HEK293 (cell line): ENCODE measurements at regions not wholly inside any gene's neighbourhood (a gene's known extent, or its start where the extent isn't known, plus 50 kb on each side); places are given as distances from the start of the nearest gene placed in this dataset.

Experiments
- CTCF ChIA-PET: fragments of 350-600 bp; formaldehyde crosslinking; extraction: SDS; loops from one replicate; lab custom pipeline; 2021; ENCODE audit warnings: antibody characterized with exemption; lab: Yijun Ruan, JAX
- POLR2A ChIA-PET: fragments of 300-600 bp; formaldehyde crosslinking; extraction: SDS; loops from one replicate; lab custom pipeline; 2020; ENCODE audit warnings: antibody characterized with exemption, inconsistent platforms; lab: Yijun Ruan, JAX
- H3K27ac ChIP-seq: fragments of 200-500 bp; sonication (Bioruptor generic); 2 replicates; pipeline ENCODE4 v1.5.1; 2014; ENCODE audit warnings: low read depth, low read length, control low read depth, inconsistent platforms; ENCODE audit errors: extremely low read depth
- H3K36me3 ChIP-seq, 2 experiments: fragments of 200-500 bp in 1 of 2; sonication (Bioruptor generic) in 1 of 2; 1 replicate in 1 of 2; 2 replicates in 1 of 2; pipeline ENCODE4 v1.5.1; 2014 to 2017; ENCODE audit warnings: inconsistent platforms in 2 of 2, low read length in 2 of 2; ENCODE audit not compliant: control insufficient read depth in 2 of 2, insufficient read depth in 1 of 2
- H3K4me1 ChIP-seq: fragments of 200-500 bp; sonication (Bioruptor generic); 2 replicates; pipeline ENCODE4 v1.5.1; 2014; ENCODE audit warnings: mild to moderate bottlenecking, low read length, inconsistent platforms; ENCODE audit not compliant: control insufficient read depth, insufficient read depth
- H3K4me3 ChIP-seq: 2 replicates; pipeline ENCODE4 v1.5.1; 2011; ENCODE audit warnings: low read depth, mild to moderate bottlenecking, control low read depth, low read length, moderate library complexity
- H3K9me3 ChIP-seq: fragments of 200-500 bp; sonication (Bioruptor generic); 2 replicates; pipeline ENCODE4 v1.5.1; 2014; ENCODE audit warnings: low read depth, low read length, inconsistent platforms; ENCODE audit not compliant: control insufficient read depth, insufficient read depth
- KLF17 ChIP-seq: fragments of 450-650 bp; formaldehyde crosslinking; IDR thresholded peaks from 2 replicates; pipeline ENCODE4 v1.5.1; 2016; ENCODE audit warnings: missing biosample characterization, missing genetic modification characterization
- OVOL3 ChIP-seq: fragments of 450-650 bp; formaldehyde crosslinking; IDR thresholded peaks from 2 replicates; pipeline ENCODE4 v1.5.1; 2016; ENCODE audit warnings: missing biosample characterization, missing genetic modification characterization
- REST ChIP-seq: fragments of 450-650 bp; formaldehyde crosslinking; IDR thresholded peaks from 2 replicates; pipeline ENCODE4 v1.5.1; 2016; ENCODE audit warnings: missing biosample characterization, missing genetic modification characterization
- TCF7L2 ChIP-seq: IDR thresholded peaks from 2 replicates; pipeline ENCODE4 v1.6.1; 2011; ENCODE audit warnings: low read depth, mild to moderate bottlenecking, inconsistent platforms, low read length, moderate library complexity, borderline replicate concordance
- ZBTB1 ChIP-seq: fragments of 450-650 bp; formaldehyde crosslinking; IDR thresholded peaks from 2 replicates; pipeline ENCODE4 v1.5.1; 2016; ENCODE audit warnings: missing biosample characterization, missing genetic modification characterization
- ZBTB21 ChIP-seq: fragments of 450-650 bp; formaldehyde crosslinking; IDR thresholded peaks from 2 replicates; pipeline ENCODE4 v1.5.1; 2017; ENCODE audit warnings: missing biosample characterization, missing genetic modification characterization
- ZBTB44 ChIP-seq: fragments of 450-650 bp; IDR thresholded peaks from 2 replicates; pipeline ENCODE4 v1.5.1; 2018; ENCODE audit warnings: missing biosample characterization, mild to moderate bottlenecking, missing genetic modification characterization
- ZNF114 ChIP-seq: fragments of 450-650 bp; formaldehyde crosslinking; IDR thresholded peaks from 2 replicates; pipeline ENCODE4 v1.5.0; 2017; ENCODE audit warnings: missing biosample characterization, missing genetic modification characterization
- ZNF148 ChIP-seq: fragments of 450-650 bp; formaldehyde crosslinking; IDR thresholded peaks from 2 replicates; pipeline ENCODE4 v1.5.0; 2017; ENCODE audit warnings: missing biosample characterization, missing genetic modification characterization, borderline replicate concordance
- ZNF169 ChIP-seq: fragments of 450-650 bp; formaldehyde crosslinking; IDR thresholded peaks from 2 replicates; pipeline ENCODE4 v1.5.1; 2016; ENCODE audit warnings: missing biosample characterization, missing genetic modification characterization
- ZNF23 ChIP-seq: fragments of 450-650 bp; formaldehyde crosslinking; IDR thresholded peaks from 2 replicates; pipeline ENCODE4 v1.5.1; 2016; ENCODE audit warnings: missing biosample characterization, missing genetic modification characterization, borderline replicate concordance
- ZNF302 ChIP-seq: fragments of 450-650 bp; formaldehyde crosslinking; IDR thresholded peaks from 2 replicates; pipeline ENCODE4 v1.5.1; 2016; ENCODE audit warnings: missing biosample characterization, missing genetic modification characterization, low read depth
- ZNF391 ChIP-seq: fragments of 450-650 bp; formaldehyde crosslinking; IDR thresholded peaks from 2 replicates; pipeline ENCODE4 v1.5.1; 2016; ENCODE audit warnings: low read depth, missing biosample characterization, missing genetic modification characterization, borderline replicate concordance
- ZNF423 ChIP-seq: fragments of 450-650 bp; formaldehyde crosslinking; IDR thresholded peaks from 2 replicates; pipeline ENCODE4 v1.5.1; 2016; ENCODE audit warnings: missing biosample characterization, missing genetic modification characterization
- ZNF501 ChIP-seq: fragments of 450-650 bp; formaldehyde crosslinking; IDR thresholded peaks from 2 replicates; pipeline ENCODE4 v1.5.1; 2016; ENCODE audit warnings: missing biosample characterization, missing genetic modification characterization
- ZNF558 ChIP-seq: fragments of 450-650 bp; formaldehyde crosslinking; IDR thresholded peaks from 2 replicates; pipeline ENCODE4 v1.5.1; 2016; ENCODE audit warnings: missing biosample characterization, missing genetic modification characterization
- ZNF571 ChIP-seq: fragments of 450-650 bp; formaldehyde crosslinking; IDR thresholded peaks from 2 replicates; pipeline ENCODE4 v1.5.0; 2017; ENCODE audit warnings: missing biosample characterization, missing genetic modification characterization
- ZNF639 ChIP-seq: fragments of 450-650 bp; formaldehyde crosslinking; IDR thresholded peaks from 2 replicates; pipeline ENCODE4 v1.5.1; 2016; ENCODE audit warnings: missing biosample characterization, missing genetic modification characterization
- ZNF670 ChIP-seq: fragments of 450-650 bp; formaldehyde crosslinking; IDR thresholded peaks from 2 replicates; pipeline ENCODE4 v1.5.1; 2016; ENCODE audit warnings: missing biosample characterization, missing genetic modification characterization, low read depth
- ZNF791 ChIP-seq: fragments of 450-650 bp; formaldehyde crosslinking; IDR thresholded peaks from 2 replicates; pipeline ENCODE4 v1.5.1; 2016; ENCODE audit warnings: missing biosample characterization, missing genetic modification characterization
- ZSCAN18 ChIP-seq: fragments of 450-650 bp; formaldehyde crosslinking; IDR thresholded peaks from 2 replicates; pipeline ENCODE4 v1.5.1; 2016; ENCODE audit warnings: missing biosample characterization, missing genetic modification characterization

- H3K9me3 ChIP-seq: no peaks in the 10 kb centered on the region
- peaks cover 10% of the 10 kb centered on the region for H3K4me1 ChIP-seq
- TF ChIP-seq ZNF670 (no peak), ZBTB21 (tag by site-specific recombination) (no peak), ZNF148 (tag by site-specific recombination) (no peak), ZNF501 (tag by site-specific recombination) (no peak), ZNF302 (tag by site-specific recombination) (no peak)
- POLR2A ChIA-PET: no interaction called here
- CTCF ChIA-PET: interaction anchor here (0.6 to 0.7 kb wide), 2 partner anchors 13 to 116 kb away, joined by 3 to 5 read pairs; no protein-coding TSS in a partner anchor
- no peak overlapping the region for H3K27ac ChIP-seq
- H3K36me3 ChIP-seq: no peaks in the 10 kb centered on the region
- H3K4me3 ChIP-seq: no peak overlapping the region
These were observed 442.4 kb downstream of the MCTP2 start for GRCh38 chr15:94673801-94674200.

GRCh38 chr15:94674296-94674695 is 442.9 kb downstream of the MCTP2 start:
- TF ChIP-seq ZNF23 (tag by site-specific recombination): no peak
- TF ChIP-seq ZBTB1 (tag by site-specific recombination): no peak
- no peak for TF ChIP-seq ZNF114
- no peak for TF ChIP-seq ZNF639 (tag by site-specific recombination)
- TF ChIP-seq ZNF391 (tag by site-specific recombination): no peak
- TF ChIP-seq ZNF791 (tag by site-specific recombination): no peak
- TF ChIP-seq ZNF169: no peak
- TF ChIP-seq ZNF558 (tag by site-specific recombination): no peak
- no peak for TF ChIP-seq ZNF571 (tag by site-specific recombination)
- no peak for TF ChIP-seq REST
- TF ChIP-seq ZNF423 (tag by site-specific recombination): no peak
- TF ChIP-seq ZSCAN18: no peak
- TF ChIP-seq KLF17 (tag by site-specific recombination): no peak
- no peak for TF ChIP-seq ZBTB44 (tag by site-specific recombination)
- no peak for TF ChIP-seq OVOL3 (tag by site-specific recombination)
- no peak for TF ChIP-seq ZBTB21 (tag by site-specific recombination)
- TF ChIP-seq TCF7L2: no peak
- H3K36me3 ChIP-seq: no peaks in the 10 kb centered on the region
- POLR2A ChIA-PET: no interaction called here
- no peak overlapping the region for H3K27ac ChIP-seq
- CTCF ChIA-PET: interaction anchor here (0.6 to 1.7 kb wide), 3 partner anchors 13 to 616 kb away, joined by 3 to 7 read pairs (median 5); no protein-coding TSS in a partner anchor
- no peaks in the 10 kb centered on the region for H3K9me3 ChIP-seq
- H3K4me3 ChIP-seq: no peak overlapping the region
- H3K4me1 ChIP-seq: peaks cover 10% of the 10 kb centered on the region
